EH (cell line): ENCODE measurements at regions not wholly inside any gene's neighbourhood (a gene's known extent, or its start where the extent isn't known, plus 50 kb on each side); places are given as distances from the start of the nearest gene placed in this dataset.

ENCODE experiments used
- DNase-seq: peaks from one replicate; pipeline ENCODE4 v3.0.0-alpha.2; 2015; ENCODE audit warnings: low read depth

GRCh38 chr22:48651981-48652538 is 1175.6 kb downstream of the BRD1 start:
- DNase-seq = no peak

DNA sequence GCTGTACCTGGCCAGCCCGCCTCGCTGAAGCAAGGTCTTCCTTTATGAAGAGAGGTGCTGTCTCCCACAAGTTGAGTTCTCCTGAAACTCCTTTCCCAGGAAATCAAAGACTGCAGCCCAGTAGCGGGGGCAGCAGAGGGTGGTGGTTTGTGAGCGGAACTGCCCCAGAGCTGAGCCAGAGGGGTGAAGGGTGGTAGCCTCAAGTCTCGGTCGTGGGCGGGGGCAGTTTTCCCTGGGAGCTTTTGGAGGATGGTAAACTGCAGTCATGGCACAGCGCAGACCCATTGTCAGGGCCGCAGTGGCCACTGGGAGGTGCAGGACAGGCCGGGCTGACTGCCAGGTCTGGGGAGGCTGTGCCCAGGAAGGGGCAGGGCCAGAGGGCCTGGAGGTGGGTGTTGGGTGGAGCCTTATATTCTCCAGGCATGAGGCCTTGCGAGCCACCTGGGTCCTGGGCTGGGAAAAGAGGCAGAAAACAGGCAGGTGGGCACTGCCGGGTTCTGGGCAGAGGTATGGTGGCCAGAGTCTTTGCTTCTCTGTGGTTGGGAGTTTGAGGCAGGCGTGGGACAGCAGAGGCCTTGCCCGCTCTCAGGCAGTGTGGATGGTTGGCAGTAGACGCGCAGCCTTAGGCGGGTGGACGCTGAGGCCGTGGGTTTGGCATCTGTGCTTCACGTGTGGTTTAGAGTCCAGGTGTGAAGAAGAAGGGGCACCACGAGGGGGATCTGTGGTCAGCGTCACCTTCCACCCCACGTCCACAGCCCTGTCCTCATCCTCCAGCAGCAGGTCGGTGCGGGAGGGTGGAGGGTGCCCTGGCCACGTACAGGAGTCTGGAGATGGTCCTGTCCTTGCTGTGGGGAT is 1176.4 kb downstream of the BRD1 start:
- no peak for DNase-seq

DNA sequence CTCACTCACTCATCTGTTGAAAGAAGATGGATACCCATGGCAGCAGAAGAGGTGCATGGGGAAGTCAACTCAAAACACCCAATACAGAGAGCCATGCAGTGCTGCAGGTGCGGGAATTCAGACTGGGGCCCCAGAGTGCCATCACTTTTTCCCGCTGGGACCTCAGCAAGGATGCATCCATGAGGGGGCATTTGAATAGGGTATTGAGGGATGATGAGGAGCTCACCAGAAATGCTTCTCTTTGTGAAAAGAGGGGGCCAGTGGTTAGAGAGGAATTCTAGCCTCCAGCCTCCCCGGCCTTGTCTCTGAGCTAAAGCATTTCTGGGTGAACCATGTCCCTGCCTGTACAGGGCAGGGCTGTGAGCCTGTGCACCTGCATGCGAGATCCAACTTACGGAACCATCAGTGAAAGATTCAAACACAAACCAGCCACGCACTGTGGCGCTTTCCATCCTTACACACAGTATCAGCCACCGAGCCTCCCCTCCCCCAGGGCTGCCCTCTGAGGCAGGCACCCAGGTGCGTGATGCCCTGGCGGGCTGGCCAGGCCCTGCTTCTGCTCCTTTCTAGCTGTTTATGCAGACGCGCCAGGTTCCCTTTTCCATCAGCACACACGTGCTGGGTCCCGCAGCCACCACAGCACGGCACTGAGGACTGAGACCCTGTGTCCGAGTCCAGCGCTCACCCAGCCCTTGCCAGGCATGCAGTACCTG is 1177.2 kb downstream of the BRD1 start:
- DNase-seq = no peak

DNA sequence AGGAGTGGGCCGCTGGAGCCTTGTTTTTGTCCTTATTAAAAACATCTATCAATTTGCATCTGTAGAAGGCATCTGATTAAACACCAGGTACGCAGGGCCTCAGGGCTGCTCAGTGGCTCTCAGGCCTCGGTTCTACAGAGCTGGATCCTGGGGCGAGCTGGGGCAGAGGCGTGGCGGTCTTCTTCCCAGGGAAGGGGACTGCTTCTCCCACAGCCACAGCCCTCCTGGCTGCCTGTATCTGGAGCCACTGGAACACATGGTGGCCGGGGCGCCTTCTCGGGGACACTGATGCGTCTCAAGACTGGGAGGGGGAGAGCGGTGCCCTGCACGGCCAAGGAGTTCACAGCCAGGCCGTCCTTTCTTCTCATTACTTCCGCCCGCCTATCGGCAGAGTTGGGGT is 1178.2 kb downstream of the BRD1 start:
- DNase-seq = no peak

DNA sequence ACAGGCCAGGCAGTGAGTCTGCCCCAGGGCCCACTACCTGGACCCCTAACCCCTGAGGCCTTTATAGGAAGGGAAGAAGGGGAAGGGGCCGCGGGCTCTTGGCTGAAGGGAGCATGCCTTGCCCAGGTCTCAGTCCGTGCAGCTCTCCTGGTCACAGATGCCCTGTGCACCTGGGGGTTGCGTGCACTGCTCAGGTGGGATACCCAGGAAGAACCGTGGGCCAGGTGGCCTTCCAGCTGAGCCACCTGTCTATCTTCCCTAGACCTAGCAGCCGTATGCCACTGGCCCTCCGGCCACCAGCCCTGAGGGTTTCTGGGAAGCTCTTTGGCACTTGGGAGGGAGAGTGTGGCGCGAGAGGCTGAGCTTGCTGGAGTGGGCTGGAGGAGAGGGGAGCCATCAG is 1178.6 kb downstream of the BRD1 start:
- DNase-seq = no peak

GRCh38 chr22:48647606-48648515 is 1179.8 kb downstream of the BRD1 start:
- DNase-seq = no peak

DNA sequence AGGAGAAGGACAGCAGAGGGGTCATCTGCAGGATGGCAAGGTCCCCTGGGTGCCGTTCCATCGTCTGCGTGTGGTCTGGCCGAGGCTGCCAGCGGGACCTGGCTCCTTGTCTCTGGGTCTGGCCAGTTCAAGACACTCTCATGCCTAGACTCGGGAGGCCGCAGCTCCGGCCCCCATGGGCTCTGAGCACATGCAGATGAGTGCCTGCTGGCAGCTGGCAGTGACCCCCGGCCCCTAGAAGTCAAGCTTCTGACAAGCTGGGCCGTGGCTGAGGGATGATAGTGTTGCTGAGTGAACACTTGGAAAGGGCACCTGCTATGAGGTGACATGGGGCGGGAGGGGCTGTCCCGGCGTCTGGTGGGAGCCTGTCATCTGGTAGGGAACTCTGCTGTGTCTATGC is 1180.6 kb downstream of the BRD1 start:
- DNase-seq = no peak

DNA sequence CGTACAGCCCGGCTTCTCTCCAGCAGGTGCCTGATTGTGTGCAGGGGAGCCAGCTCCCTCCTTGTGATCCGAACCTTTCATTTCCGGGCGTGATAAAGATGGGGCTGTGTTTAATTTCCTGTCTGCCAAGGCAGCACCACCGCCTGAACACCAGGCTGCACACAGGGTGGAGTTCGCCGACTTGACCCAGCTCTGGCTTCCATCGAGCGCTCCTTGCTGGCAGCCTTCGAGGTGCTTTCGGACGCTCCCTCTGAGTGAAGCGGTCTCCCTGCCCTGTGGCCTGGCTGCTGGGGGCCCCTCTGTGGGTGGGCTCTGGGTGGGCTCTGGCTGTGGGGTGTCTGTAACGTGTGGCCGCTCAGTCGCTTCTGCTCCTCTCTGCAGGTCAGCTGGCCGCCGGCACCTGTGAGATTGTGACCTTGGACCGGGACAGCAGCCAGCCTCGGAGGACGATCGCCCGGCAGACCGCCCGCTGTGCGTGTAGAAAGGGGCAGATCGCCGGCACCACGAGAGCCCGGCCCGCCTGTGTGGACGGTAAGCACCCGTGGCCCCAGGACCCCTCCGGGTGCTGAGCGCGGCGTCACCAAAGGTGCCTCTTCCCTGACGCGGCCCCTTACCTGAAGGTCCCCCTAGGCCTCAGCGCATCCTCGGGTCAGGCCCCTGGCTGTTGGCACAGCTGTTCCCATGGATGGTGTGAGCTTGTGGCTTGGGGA is 1181.3 kb downstream of the BRD1 start:
- DNase-seq = no peak

- DNase-seq = no peak
Measured at GRCh38 chr22:48645766-48646165, 1181.9 kb downstream of the BRD1 start.

DNA sequence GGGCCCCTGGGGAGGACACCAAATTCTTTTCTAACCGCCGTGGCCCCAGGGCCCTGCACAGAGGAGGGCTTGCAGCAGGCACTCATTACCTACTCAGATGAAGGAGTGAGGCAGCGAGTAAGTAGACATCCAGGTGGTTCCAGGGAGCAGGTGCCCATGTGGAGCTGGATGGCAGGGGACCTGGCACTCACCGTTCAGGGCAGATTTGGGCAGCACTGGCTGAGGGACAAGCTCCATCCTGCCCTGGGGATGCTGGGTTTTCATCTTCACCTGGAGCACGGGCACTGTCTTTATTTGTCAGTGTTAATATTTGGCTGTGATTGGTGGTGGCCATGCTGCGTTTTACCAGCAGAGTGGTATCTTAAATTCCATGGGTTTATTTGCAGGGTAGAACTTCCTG is 1182.7 kb downstream of the BRD1 start:
- DNase-seq = no peak

- no peak for DNase-seq
Measured at GRCh38 chr22:48644108-48644507, 1183.6 kb downstream of the BRD1 start.

DNA sequence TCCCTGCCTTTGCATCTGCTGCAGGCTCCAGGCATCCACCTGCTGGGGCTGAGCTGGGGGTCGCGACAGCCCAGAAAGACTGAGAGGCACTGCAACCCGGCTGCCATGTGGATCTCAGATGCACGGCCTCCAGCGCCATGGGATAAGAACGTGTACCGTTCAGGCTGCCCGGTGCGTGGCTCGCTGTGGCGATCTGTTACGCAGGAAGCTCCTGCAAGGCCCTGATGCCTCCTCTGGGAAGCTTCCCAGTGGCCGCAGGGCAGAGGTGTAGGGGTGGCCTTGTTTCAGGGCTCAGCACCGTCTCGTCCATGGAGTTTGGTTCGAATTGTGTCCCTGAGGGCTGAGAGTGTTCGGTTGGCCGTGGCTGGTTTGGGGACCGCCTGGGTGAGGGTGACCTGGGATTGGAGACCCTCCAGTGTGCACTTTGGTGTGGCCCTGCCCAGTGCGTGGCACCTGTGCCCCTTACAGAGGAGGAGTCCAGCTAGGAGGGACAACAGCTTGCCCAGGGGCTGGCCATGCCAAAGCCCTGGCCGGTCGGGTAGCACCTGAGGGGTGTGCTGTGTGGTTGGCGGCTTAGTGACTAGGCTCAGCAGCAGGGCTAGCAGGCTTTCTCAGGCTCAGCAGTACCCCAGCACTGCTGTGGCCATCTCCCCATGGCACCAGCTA is 1184.5 kb downstream of the BRD1 start:
- no peak for DNase-seq

GRCh38 chr22:48642550-48642949 is 1185.1 kb downstream of the BRD1 start:
- DNase-seq = no peak

DNA sequence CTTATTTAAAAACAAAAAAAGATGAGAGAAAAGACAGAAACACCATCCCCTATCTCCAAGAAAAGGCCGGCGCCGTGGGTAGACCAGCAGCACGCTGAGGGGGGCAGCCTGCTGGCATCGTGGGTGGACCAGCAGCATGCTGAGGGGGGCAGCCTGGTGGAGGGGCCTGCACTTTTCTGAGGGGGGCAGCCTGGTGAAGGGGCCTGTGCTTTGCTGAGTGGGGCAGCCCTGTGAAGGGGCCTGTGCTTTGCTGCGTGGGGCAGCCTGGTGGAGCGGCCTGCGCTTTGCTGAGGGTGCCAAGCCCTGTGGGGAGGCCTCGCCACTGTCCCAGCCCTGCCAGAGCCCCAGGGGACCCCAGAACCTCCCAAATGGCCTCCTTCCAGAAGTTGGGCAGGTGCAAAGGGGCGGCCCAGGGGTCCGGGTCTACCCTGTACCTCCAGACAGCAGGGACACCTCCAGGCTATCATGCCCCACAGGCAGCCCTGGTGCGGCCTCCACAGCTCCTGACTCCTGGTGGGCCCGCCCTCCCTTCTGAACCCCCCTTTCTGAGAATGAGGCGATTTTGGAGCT is 1185.7 kb downstream of the BRD1 start:
- no peak for DNase-seq

- DNase-seq = no peak
Measured at GRCh38 chr22:48640890-48641841, 1186.5 kb downstream of the BRD1 start.

GRCh38 chr22:48639896-48640748 is 1187.6 kb downstream of the BRD1 start:
- no peak for DNase-seq

DNA sequence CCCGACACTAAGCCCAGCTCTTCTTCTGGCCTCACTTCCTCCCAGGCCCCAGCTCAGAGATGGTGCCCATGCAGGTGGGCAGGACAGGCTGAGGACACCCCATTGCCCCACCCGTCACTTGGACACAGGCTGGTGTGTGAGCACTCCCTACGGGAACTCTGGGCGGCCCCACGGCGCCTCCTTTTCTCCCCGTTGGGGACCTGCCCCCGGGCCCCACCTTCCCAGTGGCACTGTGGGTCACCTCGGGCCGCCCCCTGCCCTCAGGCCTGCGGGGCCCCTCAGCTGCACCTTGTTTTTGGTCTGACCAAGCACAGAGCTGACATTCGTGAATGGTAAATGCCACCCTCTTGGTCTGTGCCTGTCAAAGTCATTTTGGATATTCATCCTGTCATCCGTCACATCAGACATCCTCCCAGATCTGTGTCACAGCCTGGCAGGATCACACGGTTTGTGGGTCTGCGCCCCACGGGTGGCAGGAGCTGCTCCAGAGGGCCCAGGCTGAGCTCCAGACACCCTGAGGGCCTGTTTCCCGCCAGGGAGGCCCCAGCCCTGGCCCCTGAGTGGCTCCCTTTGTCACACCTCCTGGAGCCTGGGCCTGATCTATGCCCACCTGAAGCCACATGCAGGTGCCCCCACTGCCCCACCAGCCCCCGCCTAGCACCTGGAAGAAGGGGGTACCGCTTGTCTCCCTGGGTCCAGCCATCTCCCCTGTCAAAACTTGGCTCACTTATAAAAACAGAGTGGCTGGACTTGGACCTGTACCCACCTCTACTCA is 1188.5 kb downstream of the BRD1 start:
- no peak for DNase-seq

DNA sequence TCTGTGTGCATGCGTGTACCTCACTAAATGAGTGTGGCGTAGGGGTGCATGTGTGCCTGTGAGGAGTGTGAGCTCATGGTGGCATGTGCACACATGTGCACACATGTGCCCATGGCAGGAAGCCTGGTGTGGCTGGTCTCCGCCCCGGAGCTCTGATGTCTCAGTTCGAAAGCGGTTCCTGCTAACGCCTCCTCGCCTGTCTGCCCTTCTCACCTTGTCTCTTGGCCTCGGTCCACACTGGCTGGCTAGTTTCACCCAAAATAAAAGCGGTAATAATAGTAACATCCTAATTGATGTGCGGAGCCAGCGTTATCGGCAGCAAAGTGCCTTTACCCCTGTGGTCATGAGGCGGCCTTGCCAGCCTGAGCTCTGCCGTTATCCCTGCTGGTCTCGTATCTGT is 1190.4 kb downstream of the BRD1 start:
- DNase-seq = no peak
